Endodermal cell (in vitro differentiated cells): ENCODE measurements at regions not wholly inside any gene's neighbourhood (a gene's known extent, or its start where the extent isn't known, plus 50 kb on each side); places are given as distances from the start of the nearest gene placed in this dataset.

ENCODE experiments used
- DNase-seq: peaks from one replicate; pipeline ENCODE4 v3.0.0-alpha.2; 2017
- H3K27ac ChIP-seq: 2 replicates; pipeline ENCODE4 v1.5.1; 2013; ENCODE audit warnings: mild to moderate bottlenecking, low read depth, low read length, moderate library complexity
- H3K27me3 ChIP-seq: 2 replicates; pipeline ENCODE4 v1.6.1; 2013; ENCODE audit warnings: mild to moderate bottlenecking, low read length, moderate library complexity; ENCODE audit not compliant: insufficient read depth, control insufficient read depth, poor library complexity, severe bottlenecking
- H3K36me3 ChIP-seq: 2 replicates; pipeline ENCODE4 v1.7.0; 2013; ENCODE audit warnings: mild to moderate bottlenecking, low read length, moderate library complexity; ENCODE audit not compliant: control insufficient read depth, insufficient read depth
- H3K4me1 ChIP-seq: one replicate; pipeline ENCODE4 v1.7.0; 2013; ENCODE audit warnings: low read length; ENCODE audit not compliant: control insufficient read depth, insufficient read depth
- H3K4me3 ChIP-seq: 2 replicates; pipeline ENCODE4 v1.5.1; 2013; ENCODE audit warnings: mild to moderate bottlenecking, low read length, moderate library complexity
- H3K9ac ChIP-seq: 2 replicates; pipeline ENCODE4 v1.6.1; 2013; ENCODE audit warnings: mild to moderate bottlenecking, low read length, moderate library complexity; ENCODE audit not compliant: poor library complexity, severe bottlenecking; ENCODE audit errors: extremely low read depth
- H3K9me3 ChIP-seq: 2 replicates; pipeline ENCODE4 v1.6.1; 2013; ENCODE audit warnings: mild to moderate bottlenecking, low read length, moderate library complexity; ENCODE audit not compliant: control insufficient read depth
- H3K27ac Mint-ChIP-seq: 2 replicates; pipeline ENCODE4 v1.8.0; 2020; ENCODE audit warnings: mixed read lengths
- H3K27me3 Mint-ChIP-seq: 2 replicates; pipeline ENCODE4 v1.8.0; 2021; ENCODE audit warnings: mild to moderate bottlenecking, mixed read lengths; ENCODE audit not compliant: insufficient read depth
- H3K36me3 Mint-ChIP-seq: 2 replicates; pipeline ENCODE4 v1.8.0; 2020; ENCODE audit warnings: low read depth, mixed read lengths
- H3K4me1 Mint-ChIP-seq: 2 replicates; pipeline ENCODE4 v1.8.0; 2020; ENCODE audit warnings: mixed read lengths
- H3K4me3 Mint-ChIP-seq: 2 replicates; pipeline ENCODE4 v1.8.0; 2020; ENCODE audit warnings: mild to moderate bottlenecking, moderate library complexity, mixed read lengths
- H3K9me3 Mint-ChIP-seq: 2 replicates; pipeline ENCODE4 v1.8.0; 2020; ENCODE audit warnings: mild to moderate bottlenecking, mixed read lengths
- CTCF ChIP-seq: fragments of 200-600 bp; sonication (generic); conservative IDR thresholded peaks from 2 replicates; pipeline ENCODE4 v1.5.0; 2021; ENCODE audit warnings: antibody characterized with exemption, mild to moderate bottlenecking
- WGBS, 2 experiments: methylation state at CpG; one replicate each; pipeline versions ENCODE4 v1.1.5 to v1.1.7; 2013; ENCODE audit warnings: missing lambda C conversion rate in 2 of 2, mixed read lengths in 1 of 2; ENCODE audit not compliant: insufficient coverage in 1 of 2, insufficient read length in 1 of 2; 5-methylcytosine and 5-hydroxymethylcytosine counted together

GRCh38 chr4:181225616-181226261 lies 1017.5 kb upstream of the TENM3 start:
- Histone ChIP-seq H3K27me3 (no peaks in the 10 kb centered on the region), H3K36me3 (no peaks in the 10 kb centered on the region), H3K4me1 (peaks cover 13% of the 10 kb centered on the region), H3K27ac (no peak overlapping the region), H3K9ac (peak overlapping the region; percentile 52), H3K9me3 (no peaks in the 10 kb centered on the region), H3K4me3 (peak overlapping the region; percentile 65)
- 46 to 52% methylated on average over 9 to 10 of the region's 10 CpGs for WGBS, 2 experiments
- peak overlapping the region; percentile 30 for H3K4me3 Mint-ChIP-seq
- no peak for TF ChIP-seq CTCF
- H3K36me3 Mint-ChIP-seq: no peaks in the 10 kb centered on the region
- H3K27ac Mint-ChIP-seq: peak overlapping the region; percentile 59
- H3K4me1 Mint-ChIP-seq: peaks cover 29% of the 10 kb centered on the region
- no peaks in the 10 kb centered on the region for H3K27me3 Mint-ChIP-seq
- H3K9me3 Mint-ChIP-seq: no peaks in the 10 kb centered on the region
- DNase-seq: peak; percentile 77

GRCh38 chr4:181234951-181235680 lies 1008.1 kb upstream of the TENM3 start:
- no peak for TF ChIP-seq CTCF
- DNase-seq: no peak
- Histone ChIP-seq H3K36me3 (no peaks in the 10 kb centered on the region), H3K4me3 (no peak overlapping the region), H3K27ac (no peak overlapping the region), H3K9me3 (no peaks in the 10 kb centered on the region), H3K27me3 (no peaks in the 10 kb centered on the region), H3K4me1 (no peaks in the 10 kb centered on the region), H3K9ac (no peak overlapping the region)
- Mint-ChIP-seq H3K27ac (no peak overlapping the region), H3K36me3 (no peaks in the 10 kb centered on the region), H3K9me3 (no peaks in the 10 kb centered on the region), H3K27me3 (no peaks in the 10 kb centered on the region), H3K4me1 (peaks cover 11% of the 10 kb centered on the region), H3K4me3 (no peak overlapping the region)
- WGBS, 2 experiments: 92 to 97% methylated on average over 9 to 13 of the region's 13 CpGs

GRCh38 chr4:181245326-181245725 lies 997.9 kb upstream of the TENM3 start:
- no peaks in the 10 kb centered on the region for H3K36me3 Mint-ChIP-seq
- H3K9ac ChIP-seq: no peak overlapping the region
- H3K9me3 Mint-ChIP-seq: peaks cover 5% of the 10 kb centered on the region
- no peaks in the 10 kb centered on the region for H3K36me3 ChIP-seq
- no peaks in the 10 kb centered on the region for H3K9me3 ChIP-seq
- peaks cover 7% of the 10 kb centered on the region for H3K4me1 Mint-ChIP-seq
- H3K27ac Mint-ChIP-seq: no peak overlapping the region
- H3K4me3 ChIP-seq: no peak overlapping the region
- DNase-seq: no peak
- no peaks in the 10 kb centered on the region for H3K27me3 ChIP-seq
- H3K4me3 Mint-ChIP-seq: no peak overlapping the region
- TF ChIP-seq CTCF: no peak
- H3K4me1 ChIP-seq: no peaks in the 10 kb centered on the region
- H3K27ac ChIP-seq: no peak overlapping the region
- 94 to 95% methylated on average over 5 to 6 of the region's 6 CpGs for WGBS, 2 experiments
- H3K27me3 Mint-ChIP-seq: no peaks in the 10 kb centered on the region
